GM19463 (cell line): ENCODE measurements at regions not wholly inside any gene's neighbourhood (a gene's known extent, or its start where the extent isn't known, plus 50 kb on each side); places are given as distances from the start of the nearest gene placed in this dataset.

ENCODE experiments used
- ATAC-seq: cut with Tn5 transposase; IDR thresholded peaks from one replicate; pipeline ENCODE4 v1.9.1; 2021; ENCODE audit warnings: mild to moderate bottlenecking, moderate library complexity; ENCODE audit not compliant: unreplicated experiment

DNA sequence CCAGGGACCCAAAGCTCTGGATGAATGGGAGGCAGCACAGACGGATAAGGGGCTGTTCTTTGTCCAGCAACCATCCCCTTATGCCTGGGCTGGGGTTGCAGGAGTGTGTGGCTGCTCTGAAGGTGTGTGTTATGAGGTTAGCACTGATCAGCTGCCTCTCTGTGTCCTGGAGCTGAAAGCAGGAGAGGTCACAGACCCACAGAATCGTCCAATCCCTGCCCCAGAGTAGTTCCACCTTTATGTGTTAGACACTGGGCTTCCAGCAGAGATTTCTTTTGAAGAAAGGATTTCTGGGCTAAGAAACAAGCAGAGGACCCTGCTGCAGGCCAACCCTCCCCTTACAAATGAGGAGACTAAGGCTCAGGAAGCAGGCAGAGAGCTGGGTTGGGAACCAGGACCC, 62.4 kb downstream of the ARL6IP4 start:
- ATAC-seq = no peak

DNA sequence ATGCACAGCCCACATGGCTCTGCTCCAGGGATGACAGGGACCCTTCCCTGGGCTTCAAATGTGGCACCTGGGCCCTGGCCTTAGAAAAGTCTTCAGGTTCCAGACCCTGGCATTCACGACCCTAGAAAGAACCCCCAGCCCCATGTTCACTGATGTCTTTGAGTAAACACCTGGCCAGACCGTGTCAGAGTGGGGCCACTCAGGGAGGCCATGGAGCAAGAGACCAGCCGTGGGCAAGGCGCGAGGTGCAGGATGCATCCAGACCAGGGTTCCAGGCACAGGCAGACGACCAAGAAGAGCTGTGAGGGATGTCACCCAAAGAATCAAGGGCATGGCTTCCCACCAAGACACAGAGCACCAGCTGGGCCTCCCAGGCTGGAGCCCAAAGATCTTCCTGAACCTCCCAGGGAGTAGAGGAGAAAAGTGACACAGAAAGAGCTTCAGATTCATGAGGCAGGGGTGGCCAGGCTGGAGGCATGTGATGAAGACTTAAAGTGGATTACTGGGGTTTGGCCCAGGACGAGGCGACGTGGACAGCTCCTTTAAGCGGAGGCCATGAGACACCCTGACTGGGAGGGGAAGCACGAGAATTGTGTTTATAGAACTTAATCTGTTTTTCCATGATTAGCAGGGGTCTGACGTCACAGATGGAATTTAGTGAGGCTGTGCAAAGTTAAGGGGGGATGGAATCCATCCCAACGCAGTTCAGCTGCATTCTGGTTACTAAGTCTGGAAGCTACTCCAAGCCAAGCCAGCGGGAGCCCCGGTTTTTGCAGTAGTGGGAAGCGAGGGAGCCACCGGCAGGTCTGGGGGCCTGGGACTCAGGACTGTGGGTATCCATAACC, 61.6 kb downstream of the ARL6IP4 start:
- no peak for ATAC-seq

DNA sequence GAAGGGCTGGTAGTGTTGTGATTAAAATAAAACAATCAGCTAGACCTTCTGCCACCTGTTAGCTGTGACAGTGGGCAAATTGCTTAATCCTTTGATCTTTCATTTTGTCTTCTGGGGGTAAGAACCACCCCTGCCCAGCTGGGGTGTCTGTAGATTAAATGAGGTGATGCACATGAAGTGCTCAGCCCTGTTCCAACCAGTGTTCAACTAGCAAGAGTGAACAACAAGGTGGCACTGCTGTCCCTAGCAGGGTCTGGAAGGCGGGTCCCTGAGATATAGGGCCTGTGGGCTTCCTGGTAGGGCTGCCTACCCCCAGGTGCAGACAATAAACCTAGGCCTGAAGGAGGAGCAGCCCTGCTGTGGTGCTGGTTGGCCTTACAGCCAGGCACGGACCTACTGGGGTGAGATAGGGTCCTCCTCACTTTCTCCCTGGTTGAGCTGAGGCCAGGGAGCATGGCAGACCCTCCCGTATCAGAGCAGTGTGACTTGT, 60.6 kb downstream of the ARL6IP4 start:
- no peak for ATAC-seq

DNA sequence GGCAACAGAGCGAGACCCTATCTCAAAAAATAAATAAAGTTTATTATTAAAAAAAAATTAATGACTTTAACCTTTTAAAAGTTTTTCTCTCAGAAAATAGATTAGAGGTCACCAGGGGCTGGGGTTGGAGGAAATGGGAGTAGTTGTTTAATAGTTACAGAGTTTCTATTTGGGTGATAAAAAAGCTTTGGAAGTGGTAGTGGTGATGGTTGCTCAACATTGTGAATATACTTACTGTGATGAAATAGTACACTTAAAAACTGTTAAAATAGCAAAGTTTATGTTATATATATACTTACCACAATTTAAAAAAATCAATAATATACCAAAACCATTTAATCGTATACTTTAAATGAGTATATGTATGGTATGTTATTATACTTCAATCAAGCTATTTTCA, 59.6 kb downstream of the ARL6IP4 start:
- ATAC-seq = no peak

DNA sequence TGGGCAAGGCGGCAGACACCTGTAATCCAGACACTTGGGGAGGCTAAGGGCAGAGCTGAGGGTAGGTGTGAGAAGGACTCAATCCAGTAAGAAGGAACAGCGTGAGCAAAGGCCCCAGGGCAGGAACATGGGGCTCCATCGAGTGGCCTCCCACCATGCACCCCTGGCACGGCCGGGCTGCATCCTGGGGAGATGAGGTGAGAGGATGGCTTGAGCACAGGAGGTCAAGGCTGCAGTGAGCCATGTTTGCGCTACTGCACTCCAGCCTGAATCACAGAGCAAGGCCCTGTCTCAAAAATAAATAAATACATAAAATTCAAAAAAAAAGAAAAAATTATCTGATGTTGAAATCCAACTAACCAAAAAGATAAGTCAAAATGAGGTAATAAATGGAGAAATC, 58.5 kb downstream of the ARL6IP4 start:
- no peak for ATAC-seq

DNA sequence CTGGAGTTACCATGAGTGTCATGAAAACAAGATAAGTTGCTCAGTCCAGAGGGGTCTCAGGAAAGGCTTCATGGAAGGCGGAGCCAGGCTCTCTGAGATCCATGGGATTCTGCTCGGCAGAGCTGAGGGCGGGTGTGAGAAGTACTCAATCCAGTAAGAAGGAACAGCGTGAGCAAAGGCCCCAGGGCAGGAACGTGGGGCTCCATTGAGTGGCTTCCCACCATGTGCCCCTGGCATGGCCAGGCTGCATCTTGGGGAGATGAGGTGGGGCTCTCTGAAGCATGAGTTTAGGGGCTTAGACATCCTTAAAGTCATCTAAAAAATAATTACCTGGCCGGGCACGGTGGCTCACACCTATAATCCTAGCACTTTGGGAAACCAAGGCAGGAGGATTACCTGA, 58.0 kb downstream of the ARL6IP4 start:
- ATAC-seq = no peak

DNA sequence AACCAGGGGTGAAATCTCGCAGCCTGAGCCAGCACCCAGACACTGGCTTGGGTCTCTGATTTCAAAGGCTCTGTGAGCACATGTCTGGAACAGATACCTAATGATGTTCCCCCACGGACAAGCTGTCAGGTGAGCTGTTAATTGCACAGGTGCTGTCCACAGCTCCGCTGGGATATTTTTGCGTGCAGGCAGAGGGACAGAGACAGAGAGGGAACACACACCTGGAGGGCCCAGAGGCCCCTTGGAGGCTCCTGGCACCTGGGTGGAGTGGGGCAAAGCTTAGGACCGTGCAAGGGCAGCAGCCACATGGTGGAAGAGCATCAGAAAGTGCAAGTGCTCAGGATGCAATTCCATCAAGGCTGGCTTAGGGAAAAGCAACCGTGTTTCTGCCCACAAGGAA, 57.3 kb downstream of the ARL6IP4 start:
- ATAC-seq = no peak

DNA sequence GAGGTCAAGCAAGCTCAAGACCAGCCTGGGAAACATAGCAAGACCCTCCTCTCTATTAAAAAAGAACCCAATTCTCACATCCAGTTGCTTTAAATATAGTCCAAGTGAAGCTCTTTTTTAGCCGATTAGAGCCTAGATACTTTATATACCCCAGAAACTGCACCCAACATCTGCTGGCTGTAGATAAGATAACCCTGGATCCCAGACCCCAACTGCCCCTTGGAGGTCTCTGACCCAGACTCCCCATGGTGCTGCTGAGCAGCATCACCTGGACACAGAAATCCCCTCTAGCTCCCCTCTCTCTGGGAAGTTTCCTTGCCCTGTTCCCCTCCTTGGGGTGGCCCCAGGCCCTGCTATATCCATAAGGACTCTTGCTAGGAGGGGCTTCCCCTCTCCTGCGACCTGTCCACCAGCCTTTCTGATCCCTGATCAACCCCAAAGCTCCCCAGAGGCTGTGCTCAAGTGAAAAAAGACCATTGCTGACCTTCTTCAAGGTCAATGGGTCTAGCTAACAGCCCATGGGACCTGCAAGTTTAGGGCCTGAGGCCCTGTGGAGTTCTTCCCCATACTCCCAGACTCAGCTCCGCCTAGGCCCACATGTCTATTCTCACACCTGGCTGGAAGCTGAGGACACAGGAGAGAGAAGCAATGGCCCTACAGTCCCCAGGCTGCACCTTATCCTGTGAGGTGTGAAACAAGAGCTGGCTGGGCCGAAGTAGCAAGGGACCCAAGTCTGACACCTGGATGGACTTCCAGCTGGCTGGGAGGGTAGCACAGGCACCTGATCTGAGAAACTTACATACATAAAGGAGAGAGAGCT, 56.2 kb downstream of the ARL6IP4 start:
- ATAC-seq = no peak

DNA sequence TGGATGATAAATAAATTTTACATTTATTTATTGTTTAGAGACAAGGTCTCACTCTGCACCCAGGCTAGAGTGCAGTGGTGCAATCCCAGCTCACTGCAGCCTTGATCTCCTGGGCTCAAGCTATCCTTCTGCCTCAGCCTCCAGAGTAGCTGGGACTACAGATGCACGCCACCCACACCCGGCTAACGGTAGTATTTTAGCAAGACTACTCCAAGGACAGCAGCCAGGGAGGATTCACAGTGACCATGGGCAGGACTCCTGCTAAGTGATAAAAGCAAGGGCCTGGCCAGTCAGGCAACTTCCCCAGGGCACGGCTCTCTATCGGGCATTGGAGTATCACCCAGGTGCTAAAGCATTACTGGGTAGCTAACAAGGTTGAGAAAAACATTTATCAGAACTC, 55.4 kb downstream of the ARL6IP4 start:
- no peak for ATAC-seq

DNA sequence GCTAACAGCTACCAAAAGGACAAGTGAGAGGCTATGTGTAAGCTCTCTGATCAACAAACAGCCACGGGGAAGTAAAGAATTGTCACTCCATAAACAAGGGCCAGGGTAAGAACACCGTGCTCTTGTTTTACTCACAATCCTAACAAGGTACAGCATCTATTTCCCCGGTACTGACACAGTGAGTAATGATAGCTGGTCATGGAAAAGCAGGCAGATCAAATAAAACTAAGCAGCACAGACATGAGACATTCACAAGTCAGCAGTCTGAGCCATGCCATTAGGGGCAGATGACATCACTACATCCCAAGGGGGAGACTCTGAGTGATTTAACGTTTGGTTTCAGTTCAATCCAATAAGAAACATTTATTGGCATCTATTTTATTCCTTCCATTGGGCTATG, 54.4 kb downstream of the ARL6IP4 start:
- ATAC-seq = no peak

DNA sequence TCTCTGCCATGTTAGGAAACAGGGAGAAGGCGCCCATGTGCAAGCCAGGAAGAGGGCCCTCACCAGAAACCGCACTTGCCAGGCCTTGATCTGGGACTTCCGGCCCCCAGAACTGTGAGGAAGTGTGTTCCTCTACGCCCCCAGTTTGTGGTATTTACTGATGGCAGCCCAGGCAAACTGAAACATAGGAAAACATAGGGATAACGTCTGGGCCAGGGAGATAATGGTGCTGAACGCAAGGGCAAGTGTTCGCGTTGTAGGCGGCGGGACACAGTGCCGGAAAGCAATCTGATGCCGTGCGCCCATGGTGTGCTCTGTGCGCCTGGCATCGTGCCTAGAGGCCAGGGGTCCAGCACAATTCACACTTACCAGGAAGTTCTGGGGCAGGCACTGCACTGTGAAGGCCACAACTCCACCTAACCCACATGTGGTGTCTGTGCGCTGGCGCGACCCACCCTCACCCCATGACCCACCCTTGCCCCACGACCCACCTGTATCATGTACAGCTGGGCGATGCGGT, 53.6 kb downstream of the ARL6IP4 start:
- no peak for ATAC-seq

DNA sequence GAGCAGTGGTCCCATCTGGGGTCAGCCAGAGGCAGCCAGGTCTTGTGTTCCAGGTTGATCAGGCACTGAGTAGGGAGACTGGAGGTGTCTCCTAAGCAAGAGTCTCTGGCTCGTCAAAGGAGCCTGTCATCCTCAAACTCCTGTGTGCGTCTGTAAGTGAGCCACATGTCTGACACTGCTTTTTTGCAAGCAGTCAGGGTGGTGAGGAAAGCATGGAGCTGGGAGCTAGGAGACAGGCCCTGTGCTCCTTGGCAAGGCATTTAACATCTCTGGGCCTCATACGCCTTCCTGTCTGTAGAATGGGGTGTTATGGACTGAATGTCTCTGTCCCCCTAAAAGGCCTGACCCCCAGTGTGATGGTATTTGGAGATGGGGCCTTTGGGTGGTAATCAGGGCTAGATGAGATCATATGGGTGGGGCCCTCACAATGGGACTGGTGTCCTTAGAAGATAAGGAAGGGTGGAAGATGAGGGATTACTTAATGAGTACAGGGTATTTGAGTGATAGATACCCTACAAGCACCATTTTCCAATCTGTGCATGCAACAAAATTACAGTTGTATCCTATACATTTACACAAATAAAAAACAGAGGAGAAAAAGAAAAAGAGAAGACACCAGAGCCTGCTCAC, 53.0 kb downstream of the ARL6IP4 start:
- no peak for ATAC-seq

DNA sequence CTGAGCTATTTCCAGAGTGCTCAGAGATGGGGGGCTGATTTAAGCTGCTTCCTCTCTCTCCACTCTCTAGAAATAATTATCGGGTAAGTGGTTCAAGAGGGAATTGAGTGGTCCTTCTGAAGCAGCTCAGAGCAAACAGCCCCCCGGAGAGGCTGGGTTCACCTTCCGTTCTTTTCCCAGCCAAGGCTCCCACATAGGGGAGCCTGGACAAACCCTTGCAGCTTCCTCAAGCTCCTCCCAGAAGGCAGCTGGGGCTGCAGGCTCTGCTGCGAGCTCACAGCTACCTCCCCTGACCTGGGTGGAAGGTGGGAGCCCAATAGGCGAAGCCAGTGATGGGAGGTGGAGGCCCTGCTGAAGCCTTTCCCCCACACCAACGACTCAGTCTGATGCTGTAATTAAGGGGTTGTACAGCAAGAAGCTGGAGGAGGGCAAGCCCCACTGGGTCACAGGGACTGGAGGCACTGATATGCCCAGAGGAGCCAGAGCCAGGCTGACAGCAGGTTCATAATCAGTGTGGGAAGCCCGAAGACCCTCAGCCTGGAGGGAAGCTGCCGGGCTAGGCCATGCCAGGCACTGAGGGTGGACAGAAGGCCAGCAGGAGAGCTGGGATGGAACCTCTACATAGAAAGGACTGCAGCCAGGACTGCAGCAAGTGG, 52.4 kb downstream of the ARL6IP4 start:
- ATAC-seq = no peak
